DND-41 (cell line): ENCODE measurements at regions not wholly inside any gene's neighbourhood (a gene's known extent, or its start where the extent isn't known, plus 50 kb on each side); places are given as distances from the start of the nearest gene placed in this dataset.

Experiments used
- ATAC-seq: fragments of 200-7000 bp; cut with Tn5 transposase; 3 replicates; pipeline ENCODE4 v1.9.1; 2021; ENCODE audit warnings: low read depth; ENCODE audit not compliant: insufficient read depth
- DNase-seq: peaks from one replicate; pipeline ENCODE4 v3.0.0-alpha.2; 2020
- H2AFZ ChIP-seq: 2 replicates; pipeline ENCODE4 v1.6.0; 2012; ENCODE audit warnings: low read depth, low read length
- H3K27ac ChIP-seq: 2 replicates; pipeline ENCODE4 v1.5.1; 2012; ENCODE audit warnings: low read length, inconsistent platforms
- H3K27me3 ChIP-seq: fragments of 200-600 bp; sonication (generic); 2 replicates; pipeline ENCODE4 v1.6.0; 2012; ENCODE audit warnings: low read length, mild to moderate bottlenecking, inconsistent platforms; ENCODE audit not compliant: insufficient read depth, poor library complexity
- H3K36me3 ChIP-seq: 2 replicates; pipeline ENCODE4 v1.5.1; 2012; ENCODE audit warnings: low read length, inconsistent platforms; ENCODE audit not compliant: insufficient read depth
- H3K4me1 ChIP-seq: 2 replicates; pipeline ENCODE4 v1.5.1; 2012; ENCODE audit warnings: mild to moderate bottlenecking, low read length; ENCODE audit not compliant: insufficient read depth
- H3K4me2 ChIP-seq: 2 replicates; pipeline ENCODE4 v1.6.0; 2012; ENCODE audit warnings: mild to moderate bottlenecking, moderate library complexity, low read length, inconsistent platforms; ENCODE audit not compliant: insufficient read depth
- H3K4me3 ChIP-seq, 2 experiments: fragments of 200-600 bp in 1 of 2; shearing (Covaris generic) in 1 of 2; 2 replicates each; pipeline ENCODE4 v1.5.1; 2012 to 2016; ENCODE audit warnings: inconsistent platforms in 2 of 2, low read length in 2 of 2, mild to moderate bottlenecking in 2 of 2, low read depth in 1 of 2, moderate library complexity in 1 of 2
- H3K79me2 ChIP-seq: 2 replicates; pipeline ENCODE4 v1.6.0; 2012; ENCODE audit warnings: low read length, inconsistent platforms; ENCODE audit not compliant: insufficient read depth
- H3K9ac ChIP-seq: 2 replicates; pipeline ENCODE4 v1.6.0; 2012; ENCODE audit warnings: low read depth, mild to moderate bottlenecking, inconsistent platforms, low read length, moderate library complexity
- H3K9me3 ChIP-seq: 2 replicates; pipeline ENCODE4 v1.5.1; 2012; ENCODE audit warnings: low read length, moderate library complexity, mild to moderate bottlenecking, inconsistent platforms; ENCODE audit not compliant: insufficient read depth, severe bottlenecking
- H4K20me1 ChIP-seq: 2 replicates; pipeline ENCODE4 v1.6.0; 2012; ENCODE audit warnings: low read length; ENCODE audit not compliant: insufficient read depth
- CTCF ChIP-seq: IDR thresholded peaks from 2 replicates; pipeline ENCODE4 v1.5.1; 2012; ENCODE audit warnings: borderline replicate concordance, low read length, moderate library complexity, mild to moderate bottlenecking; ENCODE audit not compliant: poor library complexity, severe bottlenecking; ENCODE audit errors: extremely low read depth
- EZH2 ChIP-seq: IDR thresholded peaks from 3 replicates; pipeline ENCODE4 v1.6.1; 2012; ENCODE audit warnings: borderline replicate concordance, low read depth, mild to moderate bottlenecking, moderate library complexity, low read length, inconsistent platforms; ENCODE audit not compliant: severe bottlenecking

GRCh38 chr3:145620486-145620885 lies 540.5 kb downstream of the PLOD2 start:
- Histone ChIP-seq H2AFZ (no peak overlapping the region), H3K27me3 (no peaks in the 10 kb centered on the region), H3K9ac (no peak overlapping the region), H3K9me3 (no peaks in the 10 kb centered on the region), H3K36me3 (no peaks in the 10 kb centered on the region), H4K20me1 (no peaks in the 10 kb centered on the region), H3K4me1 (no peaks in the 10 kb centered on the region), H3K4me2 (no peak overlapping the region), H3K79me2 (no peaks in the 10 kb centered on the region), H3K4me3 (no peak overlapping the region), H3K27ac (no peak overlapping the region)
- TF ChIP-seq CTCF (no peak), EZH2 (no peak)
- DNase-seq (no peak), ATAC-seq (no peak)

GRCh38 chr3:145623349-145623748 lies 537.6 kb downstream of the PLOD2 start:
- no peak overlapping the region for H3K4me2 ChIP-seq
- no peak overlapping the region for H3K27ac ChIP-seq
- H3K79me2 ChIP-seq = no peaks in the 10 kb centered on the region
- no peaks in the 10 kb centered on the region for H3K4me1 ChIP-seq
- DNase-seq = no peak
- H3K4me3 ChIP-seq = no peak overlapping the region
- H3K27me3 ChIP-seq = no peaks in the 10 kb centered on the region
- H3K36me3 ChIP-seq = no peaks in the 10 kb centered on the region
- no peaks in the 10 kb centered on the region for H4K20me1 ChIP-seq
- H3K9ac ChIP-seq = no peak overlapping the region
- no peak overlapping the region for H2AFZ ChIP-seq
- no peak for TF ChIP-seq CTCF
- no peaks in the 10 kb centered on the region for H3K9me3 ChIP-seq
- ATAC-seq = no peak

- TF ChIP-seq EZH2 (no peak), CTCF (no peak)
- H3K36me3 ChIP-seq = no peaks in the 10 kb centered on the region
Observed at GRCh38 chr3:145628211-145628610, 532.8 kb downstream of the PLOD2 start.

GRCh38 chr3:145637105-145637504 lies 523.9 kb downstream of the PLOD2 start:
- H3K27ac ChIP-seq = no peak overlapping the region
- H3K9me3 ChIP-seq = no peaks in the 10 kb centered on the region
- no peaks in the 10 kb centered on the region for H3K4me1 ChIP-seq
- H3K79me2 ChIP-seq = no peaks in the 10 kb centered on the region
- H3K4me2 ChIP-seq = no peak overlapping the region
- DNase-seq (no peak), ATAC-seq (no peak)
- no peaks in the 10 kb centered on the region for H3K27me3 ChIP-seq
- H2AFZ ChIP-seq = no peak overlapping the region
- H4K20me1 ChIP-seq = no peaks in the 10 kb centered on the region
- H3K4me3 ChIP-seq = no peak overlapping the region
- H3K9ac ChIP-seq = no peak overlapping the region
- TF ChIP-seq CTCF (no peak), EZH2 (no peak)
- no peaks in the 10 kb centered on the region for H3K36me3 ChIP-seq

More at GRCh38 chr3:145628211-145628610, 532.8 kb downstream of the PLOD2 start:
- Histone ChIP-seq H3K4me3 (no peak overlapping the region), H3K4me2 (no peak overlapping the region), H2AFZ (no peak overlapping the region), H3K4me1 (no peaks in the 10 kb centered on the region), H3K9me3 (no peaks in the 10 kb centered on the region), H3K27me3 (no peaks in the 10 kb centered on the region), H3K27ac (no peak overlapping the region), H4K20me1 (no peaks in the 10 kb centered on the region), H3K79me2 (no peaks in the 10 kb centered on the region), H3K9ac (no peak overlapping the region)
- DNase-seq = no peak
- no peak for ATAC-seq
